CD4-positive, alpha-beta T cell (primary cell): ENCODE measurements at regions not wholly inside any gene's neighbourhood (a gene's known extent, or its start where the extent isn't known, plus 50 kb on each side); places are given as distances from the start of the nearest gene placed in this dataset.

Experiments used
- ATAC-seq: fragments of 200-7000 bp; cut with Tn5 transposase; one replicate; pipeline ENCODE4 v1.10.0; 2022; ENCODE audit warnings: mild to moderate bottlenecking; ENCODE audit not compliant: poor library complexity
- CTCF ChIA-PET: fragments of 350-600 bp; sonication (Branson Sonifier 250); formaldehyde crosslinking; loops from one replicate; lab custom pipeline; 2021; ENCODE audit warnings: antibody characterized with exemption, inconsistent platforms; lab: Charles Lee
- POLR2A ChIA-PET: fragments of 350-600 bp; sonication (Branson Sonifier 250); formaldehyde crosslinking; loops from one replicate; lab custom pipeline; 2021; ENCODE audit warnings: antibody characterized with exemption, inconsistent platforms; lab: Charles Lee
- DNase-seq, 14 experiments: peaks; one replicate each; pipeline ENCODE4 v3.0.0-alpha.2; 2013 to 2020; ENCODE audit warnings: mixed read lengths in 2 of 14
- H3K27ac ChIP-seq, 2 donors: one replicate each; pipeline versions ENCODE4 v1.5.1 to v1.7.0; 2013; ENCODE audit warnings: low read length in 2 of 2, low read depth in 1 of 2, mild to moderate bottlenecking in 1 of 2
- H3K27me3 ChIP-seq, 2 experiments: 1 replicate in 1 of 2; 2 replicates in 1 of 2; pipeline versions ENCODE4 v1.6.1 to v1.7.0; 2013; ENCODE audit warnings: low read length in 2 of 2, control low read depth in 1 of 2, mild to moderate bottlenecking in 1 of 2, moderate library complexity in 1 of 2; ENCODE audit not compliant: insufficient read depth in 2 of 2, control insufficient read depth in 1 of 2
- H3K36me3 ChIP-seq: one replicate; pipeline ENCODE4 v1.6.1; 2013; ENCODE audit warnings: low read length, control low read depth; ENCODE audit not compliant: insufficient read depth
- H3K4me1 ChIP-seq: one replicate; pipeline ENCODE4 v1.6.1; 2013; ENCODE audit warnings: low read length, control low read depth; ENCODE audit not compliant: insufficient read depth
- H3K4me3 ChIP-seq: one replicate; pipeline ENCODE4 v1.5.1; 2013; ENCODE audit warnings: mild to moderate bottlenecking, low read length, moderate library complexity
- H3K9me3 ChIP-seq, 2 experiments: 1 replicate in 1 of 2; 2 replicates in 1 of 2; pipeline versions ENCODE4 v1.6.1 to v1.7.0; 2013; ENCODE audit warnings: low read length in 2 of 2, mild to moderate bottlenecking in 2 of 2, control low read depth in 1 of 2, moderate library complexity in 1 of 2; ENCODE audit not compliant: control insufficient read depth in 1 of 2, insufficient read depth in 1 of 2
- H3K27ac Mint-ChIP-seq: one replicate; pipeline ENCODE4 v1.8.0; 2020; ENCODE audit warnings: mixed read lengths
- H3K27me3 Mint-ChIP-seq: one replicate; pipeline ENCODE4 v1.8.0; 2021; ENCODE audit warnings: mixed read lengths
- H3K36me3 Mint-ChIP-seq: one replicate; pipeline ENCODE4 v1.8.0; 2021; ENCODE audit warnings: low read depth, mixed read lengths
- H3K4me1 Mint-ChIP-seq: one replicate; pipeline ENCODE4 v1.8.0; 2021; ENCODE audit warnings: low read depth, mixed read lengths
- H3K4me3 Mint-ChIP-seq: one replicate; pipeline ENCODE4 v1.8.0; 2020; ENCODE audit warnings: mild to moderate bottlenecking, mixed read lengths
- H3K9me3 Mint-ChIP-seq: one replicate; pipeline ENCODE4 v1.8.0; 2020; ENCODE audit warnings: mixed read lengths
- CTCF ChIP-seq: fragments of 200-600 bp; IDR thresholded peaks from one replicate; pipeline ENCODE4 v1.8.0; 2022; ENCODE audit warnings: antibody characterized with exemption, mild to moderate bottlenecking
- intact Hi-C, 2 experiments: fragments of 100-400 bp; cut with DNase I in 1 of 2; cut with micrococcal nuclease in 1 of 2; formaldehyde crosslinking; loops; one replicate each; pipeline versions ENCODE4 v1.15.1 to v1.9.0; 2023 to 2025; cut with DNase I, micrococcal nuclease

- H3K27ac Mint-ChIP-seq, result no peak overlapping the region
- H3K27me3 ChIP-seq, result no peaks in the 10 kb centered on the region
- ATAC-seq (no peak), DNase-seq (no peak)
- no peaks in the 10 kb centered on the region for H3K27me3 Mint-ChIP-seq
- no peaks in the 10 kb centered on the region for H3K9me3 ChIP-seq
- H3K9me3 Mint-ChIP-seq, result no peaks in the 10 kb centered on the region
- H3K36me3 ChIP-seq, result no peaks in the 10 kb centered on the region
- intact Hi-C loops, result no loop called here
- H3K4me1 ChIP-seq, result no peaks in the 10 kb centered on the region
- no peaks in the 10 kb centered on the region for H3K36me3 Mint-ChIP-seq
- no peak overlapping the region for H3K4me3 Mint-ChIP-seq
- TF ChIP-seq CTCF, result no peak
- H3K4me3 ChIP-seq, result no peak overlapping the region
- H3K27ac ChIP-seq, result no peak overlapping the region
- CTCF ChIA-PET, result no interaction called here
- no peaks in the 10 kb centered on the region for H3K4me1 Mint-ChIP-seq
- POLR2A ChIA-PET, result no interaction called here
Observed at GRCh38 chr6:91241946-91242613, 655.2 kb upstream of the MAP3K7 start.

GRCh38 chr6:91240878-91241603, 654.2 kb upstream of the MAP3K7 start:
- no peak overlapping the region for H3K4me3 ChIP-seq
- H3K36me3 Mint-ChIP-seq, result no peaks in the 10 kb centered on the region
- no peak for DNase-seq
- no peaks in the 10 kb centered on the region for H3K9me3 ChIP-seq
- no peaks in the 10 kb centered on the region for H3K9me3 Mint-ChIP-seq
- no peak overlapping the region for H3K27ac ChIP-seq
- no peak overlapping the region for H3K4me3 Mint-ChIP-seq
- no peaks in the 10 kb centered on the region for H3K27me3 ChIP-seq
- TF ChIP-seq CTCF, result no peak
- no peaks in the 10 kb centered on the region for H3K36me3 ChIP-seq
- CTCF ChIA-PET, result no interaction called here
- no peak overlapping the region for H3K27ac Mint-ChIP-seq
- POLR2A ChIA-PET, result no interaction called here
- H3K4me1 ChIP-seq, result no peaks in the 10 kb centered on the region
- H3K4me1 Mint-ChIP-seq, result no peaks in the 10 kb centered on the region
- intact Hi-C loops, result no loop called here
- no peak for ATAC-seq
- H3K27me3 Mint-ChIP-seq, result no peaks in the 10 kb centered on the region

GRCh38 chr6:91221072-91221720, 634.3 kb upstream of the MAP3K7 start:
- TF ChIP-seq CTCF, result no peak
- ChIA-PET POLR2A (no interaction called here), CTCF (no interaction called here)
- Histone ChIP-seq H3K27me3 (no peaks in the 10 kb centered on the region), H3K9me3 (no peaks in the 10 kb centered on the region), H3K4me3 (no peak overlapping the region), H3K36me3 (no peaks in the 10 kb centered on the region), H3K27ac (no peak overlapping the region), H3K4me1 (no peaks in the 10 kb centered on the region)
- no peaks in the 10 kb centered on the region for H3K9me3 Mint-ChIP-seq
- no peak overlapping the region for H3K27ac Mint-ChIP-seq
- no peaks in the 10 kb centered on the region for H3K4me1 Mint-ChIP-seq
- ATAC-seq, result no peak
- no peaks in the 10 kb centered on the region for H3K36me3 Mint-ChIP-seq
- H3K4me3 Mint-ChIP-seq, result no peak overlapping the region
- no peaks in the 10 kb centered on the region for H3K27me3 Mint-ChIP-seq
- no peak for DNase-seq
- intact Hi-C loops, result no loop called here
